Astrocyte (in vitro differentiated cells and primary cell): ENCODE measurements at regions not wholly inside any gene's neighbourhood (a gene's known extent, or its start where the extent isn't known, plus 50 kb on each side); places are given as distances from the start of the nearest gene placed in this dataset.

Experiments used
- EZH2 ChIP-seq: IDR thresholded peaks from 2 replicates; pipeline ENCODE4 v1.6.1; 2012; ENCODE audit warnings: mild to moderate bottlenecking, low read length, inconsistent platforms; ENCODE audit not compliant: insufficient read depth
- TF ChIP-seq, protein P1 (sequence below): IDR thresholded peaks from 2 replicates; pipeline ENCODE4 v1.5.1; 2011; ENCODE audit warnings: low read depth, mild to moderate bottlenecking, inconsistent platforms, low read length, moderate library complexity; ENCODE audit not compliant: insufficient read depth

- TF ChIP-seq, protein P1, sequence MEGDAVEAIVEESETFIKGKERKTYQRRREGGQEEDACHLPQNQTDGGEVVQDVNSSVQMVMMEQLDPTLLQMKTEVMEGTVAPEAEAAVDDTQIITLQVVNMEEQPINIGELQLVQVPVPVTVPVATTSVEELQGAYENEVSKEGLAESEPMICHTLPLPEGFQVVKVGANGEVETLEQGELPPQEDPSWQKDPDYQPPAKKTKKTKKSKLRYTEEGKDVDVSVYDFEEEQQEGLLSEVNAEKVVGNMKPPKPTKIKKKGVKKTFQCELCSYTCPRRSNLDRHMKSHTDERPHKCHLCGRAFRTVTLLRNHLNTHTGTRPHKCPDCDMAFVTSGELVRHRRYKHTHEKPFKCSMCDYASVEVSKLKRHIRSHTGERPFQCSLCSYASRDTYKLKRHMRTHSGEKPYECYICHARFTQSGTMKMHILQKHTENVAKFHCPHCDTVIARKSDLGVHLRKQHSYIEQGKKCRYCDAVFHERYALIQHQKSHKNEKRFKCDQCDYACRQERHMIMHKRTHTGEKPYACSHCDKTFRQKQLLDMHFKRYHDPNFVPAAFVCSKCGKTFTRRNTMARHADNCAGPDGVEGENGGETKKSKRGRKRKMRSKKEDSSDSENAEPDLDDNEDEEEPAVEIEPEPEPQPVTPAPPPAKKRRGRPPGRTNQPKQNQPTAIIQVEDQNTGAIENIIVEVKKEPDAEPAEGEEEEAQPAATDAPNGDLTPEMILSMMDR: no peak
- no peak for TF ChIP-seq EZH2
Measured at GRCh38 chr6:159508931-159509330, 184.1 kb downstream of the SOD2 start.
